ENCODE measurements at regions not wholly inside any gene's neighbourhood (a gene's known extent, or its start where the extent isn't known, plus 50 kb on each side); places are given as distances from the start of the nearest gene placed in this dataset.

DNA sequence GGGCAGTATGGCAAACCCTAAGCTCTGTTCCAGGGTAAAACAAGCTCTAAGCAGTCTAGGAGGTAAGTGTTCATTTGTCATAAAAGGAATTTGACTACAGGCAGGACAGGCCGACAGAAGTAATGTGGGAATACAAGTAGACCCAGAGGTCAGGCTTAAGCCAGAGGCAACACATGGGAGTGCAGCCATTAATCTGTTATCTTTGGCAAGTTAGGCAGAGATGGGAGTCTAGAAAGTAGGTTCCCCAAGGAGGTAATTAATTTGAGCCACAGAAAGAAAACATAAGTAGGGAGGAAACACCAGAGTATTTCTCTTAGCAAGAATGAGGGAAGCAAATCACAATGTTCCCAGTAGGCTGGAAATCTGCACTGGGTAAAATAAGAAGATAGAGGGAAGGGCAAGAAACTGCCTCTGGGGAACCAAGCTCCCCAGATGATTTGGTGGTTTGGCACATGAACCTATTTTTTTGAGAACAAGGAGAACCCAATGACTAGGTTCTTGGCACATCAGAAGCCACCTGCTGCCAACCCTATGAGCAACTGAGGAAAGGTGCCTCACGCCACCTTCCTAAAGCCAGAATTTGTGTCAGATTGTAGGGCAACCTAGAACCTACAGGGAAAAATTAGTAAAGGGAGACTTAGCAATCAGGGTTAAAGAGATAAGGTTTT is 636.4 kb upstream of the PLXNA2 start:
- TF ChIP-seq CTCF (IDR thresholded peaks at IDR 0.05) (no peak), POLR2A (IDR thresholded peaks at IDR 0.05) (no peak)
